GM12891 (cell line): ENCODE measurements at regions not wholly inside any gene's neighbourhood (a gene's known extent, or its start where the extent isn't known, plus 50 kb on each side); places are given as distances from the start of the nearest gene placed in this dataset.

Experiments used
- DNase-seq: peaks from one replicate; pipeline ENCODE4 v3.0.0; 2011; ENCODE audit warnings: low spot score; ENCODE audit not compliant: insufficient read length
- FAIRE-seq: peaks from 2 replicates; lab custom pipeline; 2011; peaks lifted over from hg19 to GRCh38; lab: Jason Lieb, UNC
- PAX5 ChIP-seq: IDR thresholded peaks from 2 replicates; pipeline ENCODE4 v1.6.1; 2011; ENCODE audit warnings: low read length, moderate library complexity, mild to moderate bottlenecking; ENCODE audit not compliant: insufficient read depth, severe bottlenecking
- POLR2A ChIP-seq: IDR thresholded peaks from 2 replicates; pipeline ENCODE4 v1.6.1; 2011; ENCODE audit warnings: low read depth, low read length, control low read depth
- POLR2AphosphoS5 ChIP-seq: IDR thresholded peaks from 2 replicates; pipeline ENCODE4 v1.6.1; 2011; ENCODE audit warnings: low read depth, low read length, control low read depth
- POU2F2 ChIP-seq: IDR thresholded peaks from 2 replicates; pipeline ENCODE4 v1.6.1; 2011; ENCODE audit warnings: low read depth, mild to moderate bottlenecking, control low read depth, low read length, moderate library complexity
- SPI1 ChIP-seq: IDR thresholded peaks from 2 replicates; pipeline ENCODE4 v1.6.1; 2011; ENCODE audit warnings: low read depth, low read length, control low read depth
- TAF1 ChIP-seq: IDR thresholded peaks from 2 replicates; pipeline ENCODE4 v1.6.1; 2011; ENCODE audit warnings: low read depth, low read length, control low read depth

GRCh38 chr5:92364986-92365550, 982.0 kb upstream of the ARRDC3 start:
- DNase-seq: no peak
- no peak for FAIRE-seq
- no peak for TF ChIP-seq POLR2AphosphoS5
- no peak for TF ChIP-seq POLR2A
- no peak for TF ChIP-seq TAF1
- no peak for TF ChIP-seq POU2F2
- no peak for TF ChIP-seq SPI1
- no peak for TF ChIP-seq PAX5

DNA sequence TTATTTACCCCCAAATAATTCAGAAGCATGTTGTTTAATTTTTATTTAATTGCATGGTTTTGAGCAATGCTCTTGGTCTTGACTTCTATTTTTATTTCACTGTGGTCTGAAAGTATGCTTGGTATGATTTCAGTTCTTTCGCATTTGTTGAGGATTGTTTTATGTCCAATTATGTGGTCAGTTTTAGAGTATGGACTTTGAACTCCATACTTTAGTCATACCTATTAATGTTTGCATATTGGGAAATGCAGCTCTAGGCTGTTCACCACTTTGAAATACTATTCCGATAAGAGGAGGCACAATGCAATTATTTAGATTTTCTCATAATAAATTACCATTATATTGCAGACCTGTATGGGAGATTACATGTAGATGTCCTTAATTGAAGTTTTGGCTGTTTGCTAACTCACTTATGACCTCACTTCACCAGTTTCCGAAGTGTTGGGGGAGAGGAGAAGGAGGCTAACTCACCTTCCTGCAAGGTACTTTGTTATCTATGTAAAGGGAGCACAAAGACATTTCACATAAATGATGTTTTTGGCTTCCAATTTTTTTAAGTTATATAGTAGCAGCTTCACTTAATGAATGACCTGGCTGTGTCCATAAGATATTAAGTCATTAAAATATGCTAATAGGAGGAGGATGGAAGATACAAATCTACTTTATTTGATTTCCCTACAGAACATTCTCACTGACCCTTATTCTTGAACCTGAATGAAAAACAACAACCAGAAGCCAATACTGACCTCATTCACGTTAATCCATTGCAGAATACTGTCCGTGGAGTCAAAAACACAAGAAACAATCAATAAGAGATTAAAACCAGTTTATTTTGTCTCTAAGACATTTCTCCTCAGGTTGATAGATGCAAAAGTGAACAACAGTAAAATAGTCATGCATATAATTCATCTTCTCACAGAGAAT, 970.3 kb upstream of the ARRDC3 start:
- FAIRE-seq: no peak
- no peak for DNase-seq
- TF ChIP-seq POU2F2 (no peak), PAX5 (no peak), SPI1 (no peak), POLR2A (no peak), TAF1 (no peak), POLR2AphosphoS5 (no peak)

GRCh38 chr5:92337772-92338234, 954.7 kb upstream of the ARRDC3 start:
- DNase-seq (no peak), FAIRE-seq (no peak)
- TF ChIP-seq PAX5 (no peak), POLR2A (no peak), POU2F2 (no peak), POLR2AphosphoS5 (no peak), TAF1 (no peak), SPI1 (no peak)

GRCh38 chr5:92332039-92332438, 948.9 kb upstream of the ARRDC3 start:
- no peak for FAIRE-seq
- DNase-seq: no peak
- TF ChIP-seq SPI1: no peak
- TF ChIP-seq PAX5: no peak
- no peak for TF ChIP-seq TAF1
- TF ChIP-seq POLR2AphosphoS5: no peak
- no peak for TF ChIP-seq POLR2A
- TF ChIP-seq POU2F2: no peak

- FAIRE-seq: no peak
- TF ChIP-seq POLR2A (no peak), POLR2AphosphoS5 (no peak), TAF1 (no peak), PAX5 (no peak), POU2F2 (no peak)
- no peak for DNase-seq
Measured at GRCh38 chr5:92330365-92330764, 947.2 kb upstream of the ARRDC3 start.

- no peak for DNase-seq
- no peak for FAIRE-seq
- TF ChIP-seq POLR2AphosphoS5: no peak
- TF ChIP-seq TAF1: no peak
- no peak for TF ChIP-seq POU2F2
- no peak for TF ChIP-seq PAX5
- no peak for TF ChIP-seq SPI1
- TF ChIP-seq POLR2A: no peak
Measured at GRCh38 chr5:92329759-92330158, 946.6 kb upstream of the ARRDC3 start.

- no peak for DNase-seq
- TF ChIP-seq POU2F2 (no peak), PAX5 (no peak), POLR2A (no peak), TAF1 (no peak), POLR2AphosphoS5 (no peak), SPI1 (no peak)
- no peak for FAIRE-seq
Measured at GRCh38 chr5:92328584-92329259, 945.6 kb upstream of the ARRDC3 start.

- no peak for DNase-seq
- no peak for FAIRE-seq
- no peak for TF ChIP-seq SPI1
- no peak for TF ChIP-seq TAF1
- no peak for TF ChIP-seq PAX5
- no peak for TF ChIP-seq POLR2A
- no peak for TF ChIP-seq POLR2AphosphoS5
- TF ChIP-seq POU2F2: no peak
Measured at GRCh38 chr5:92320446-92320845, 937.3 kb upstream of the ARRDC3 start.
